MM.1S (cell line): ENCODE measurements at regions not wholly inside any gene's neighbourhood (a gene's known extent, or its start where the extent isn't known, plus 50 kb on each side); places are given as distances from the start of the nearest gene placed in this dataset.

ENCODE experiments used
- DNase-seq: peaks from one replicate; pipeline ENCODE4 v3.0.0-alpha.2; 2015
- H2AFZ ChIP-seq: fragments of 300-600 bp; sonication (generic); 2 replicates; pipeline ENCODE4 v1.6.0; 2016; ENCODE audit warnings: antibody characterized with exemption, low read length
- H3F3A ChIP-seq: fragments of 300-600 bp; sonication (generic); 2 replicates; pipeline ENCODE4 v1.6.1; 2016; ENCODE audit warnings: mild to moderate bottlenecking, antibody characterized with exemption, low read length, moderate library complexity, mixed read lengths; ENCODE audit not compliant: insufficient read depth
- H3K27ac ChIP-seq: fragments of 300-600 bp; sonication (generic); 2 replicates; pipeline ENCODE4 v1.5.1; 2016; ENCODE audit warnings: mild to moderate bottlenecking, low read length
- H3K27me3 ChIP-seq: fragments of 300-600 bp; sonication (generic); replicated peaks from 2 replicates; pipeline ENCODE4 v1.6.0; 2016; ENCODE audit warnings: low read length; ENCODE audit not compliant: insufficient read depth
- H3K36me3 ChIP-seq: fragments of 300-600 bp; sonication (generic); replicated peaks from 2 replicates; pipeline ENCODE4 v1.6.1; 2016; ENCODE audit warnings: mild to moderate bottlenecking, low read length, mixed read lengths; ENCODE audit not compliant: insufficient read depth
- H3K4me1 ChIP-seq: fragments of 300-600 bp; sonication (generic); 2 replicates; pipeline ENCODE4 v1.6.1; 2016; ENCODE audit warnings: low read length, mixed read lengths
- H3K4me2 ChIP-seq: fragments of 300-600 bp; sonication (generic); 2 replicates; pipeline ENCODE4 v1.6.0; 2016; ENCODE audit warnings: low read depth, low read length
- H3K4me3 ChIP-seq: fragments of 300-600 bp; sonication (generic); 2 replicates; pipeline ENCODE4 v1.5.1; 2016; ENCODE audit warnings: low read length, mixed read lengths
- H3K79me2 ChIP-seq: fragments of 300-600 bp; sonication (generic); 2 replicates; pipeline ENCODE4 v1.6.1; 2016; ENCODE audit warnings: mixed run types, low read length, mixed read lengths
- H3K9ac ChIP-seq: fragments of 300-600 bp; sonication (generic); 2 replicates; pipeline ENCODE4 v1.6.1; 2016; ENCODE audit warnings: low read length, mixed read lengths
- H3K9me2 ChIP-seq: fragments of 300-600 bp; sonication (generic); replicated peaks from 2 replicates; pipeline ENCODE4 v1.6.1; 2016; ENCODE audit warnings: mild to moderate bottlenecking, low read length, mixed read lengths; ENCODE audit not compliant: insufficient read depth
- H3K9me3 ChIP-seq: fragments of 300-600 bp; sonication (generic); replicated peaks from 2 replicates; pipeline ENCODE4 v1.6.1; 2016; ENCODE audit warnings: mild to moderate bottlenecking, low read length, mixed read lengths; ENCODE audit not compliant: insufficient read depth
- H4K20me1 ChIP-seq: fragments of 300-600 bp; sonication (generic); 2 replicates; pipeline ENCODE4 v1.6.1; 2016; ENCODE audit warnings: mild to moderate bottlenecking, low read length, moderate library complexity, mixed read lengths; ENCODE audit not compliant: insufficient read depth
- EZH2 ChIP-seq: fragments of 300-600 bp; sonication (generic); optimal IDR thresholded peaks from 2 replicates; pipeline ENCODE3; 2017; ENCODE audit warnings: low read depth, mild to moderate bottlenecking, antibody characterized with exemption, low read length, mixed read lengths
- EZH2phosphoT487 ChIP-seq: fragments of 300-600 bp; sonication (generic); IDR thresholded peaks from 2 replicates; pipeline ENCODE4 v1.6.1; 2018; ENCODE audit warnings: antibody characterized with exemption, low read length
- TF ChIP-seq, protein P1 (sequence below): fragments of 300-600 bp; sonication (generic); IDR thresholded peaks from 2 replicates; pipeline ENCODE4 v1.5.1; 2016; ENCODE audit warnings: antibody characterized with exemption, low read length, mixed read lengths

DNA sequence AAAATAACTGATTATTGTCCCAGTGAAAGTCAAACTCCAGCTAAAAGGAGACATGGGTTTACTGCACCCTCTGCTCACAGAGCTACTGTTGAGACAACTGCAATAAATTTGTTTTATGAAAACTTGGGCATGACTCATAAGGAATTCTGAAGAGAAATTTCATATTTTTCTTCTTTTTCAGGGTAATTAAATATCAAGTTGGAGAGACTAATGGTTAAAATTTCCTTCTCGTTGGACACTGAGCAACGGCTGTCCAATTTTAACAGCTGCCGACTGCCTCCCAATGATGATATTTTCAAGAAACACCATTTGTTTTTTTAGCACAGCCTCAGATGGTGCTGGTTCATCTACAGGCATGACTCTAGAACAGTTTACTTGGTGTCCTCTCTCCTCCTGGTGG is 259.2 kb upstream of the RGMB start:
- Histone ChIP-seq H3K9ac (no peak overlapping the region), H2AFZ (no peak overlapping the region), H3K27ac (no peak overlapping the region), H4K20me1 (no peaks in the 10 kb centered on the region), H3K36me3 (no peaks in the 10 kb centered on the region), H3K9me2 (no peaks in the 10 kb centered on the region), H3K4me1 (no peaks in the 10 kb centered on the region), H3K79me2 (no peaks in the 10 kb centered on the region), H3K27me3 (no peaks in the 10 kb centered on the region), H3K9me3 (no peaks in the 10 kb centered on the region), H3F3A (no peaks in the 10 kb centered on the region), H3K4me3 (no peak overlapping the region), H3K4me2 (no peak overlapping the region)
- TF ChIP-seq EZH2phosphoT487: no peak
- no peak for TF ChIP-seq EZH2
- TF ChIP-seq, protein P1, sequence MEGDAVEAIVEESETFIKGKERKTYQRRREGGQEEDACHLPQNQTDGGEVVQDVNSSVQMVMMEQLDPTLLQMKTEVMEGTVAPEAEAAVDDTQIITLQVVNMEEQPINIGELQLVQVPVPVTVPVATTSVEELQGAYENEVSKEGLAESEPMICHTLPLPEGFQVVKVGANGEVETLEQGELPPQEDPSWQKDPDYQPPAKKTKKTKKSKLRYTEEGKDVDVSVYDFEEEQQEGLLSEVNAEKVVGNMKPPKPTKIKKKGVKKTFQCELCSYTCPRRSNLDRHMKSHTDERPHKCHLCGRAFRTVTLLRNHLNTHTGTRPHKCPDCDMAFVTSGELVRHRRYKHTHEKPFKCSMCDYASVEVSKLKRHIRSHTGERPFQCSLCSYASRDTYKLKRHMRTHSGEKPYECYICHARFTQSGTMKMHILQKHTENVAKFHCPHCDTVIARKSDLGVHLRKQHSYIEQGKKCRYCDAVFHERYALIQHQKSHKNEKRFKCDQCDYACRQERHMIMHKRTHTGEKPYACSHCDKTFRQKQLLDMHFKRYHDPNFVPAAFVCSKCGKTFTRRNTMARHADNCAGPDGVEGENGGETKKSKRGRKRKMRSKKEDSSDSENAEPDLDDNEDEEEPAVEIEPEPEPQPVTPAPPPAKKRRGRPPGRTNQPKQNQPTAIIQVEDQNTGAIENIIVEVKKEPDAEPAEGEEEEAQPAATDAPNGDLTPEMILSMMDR: no peak
- DNase-seq: no peak

DNA sequence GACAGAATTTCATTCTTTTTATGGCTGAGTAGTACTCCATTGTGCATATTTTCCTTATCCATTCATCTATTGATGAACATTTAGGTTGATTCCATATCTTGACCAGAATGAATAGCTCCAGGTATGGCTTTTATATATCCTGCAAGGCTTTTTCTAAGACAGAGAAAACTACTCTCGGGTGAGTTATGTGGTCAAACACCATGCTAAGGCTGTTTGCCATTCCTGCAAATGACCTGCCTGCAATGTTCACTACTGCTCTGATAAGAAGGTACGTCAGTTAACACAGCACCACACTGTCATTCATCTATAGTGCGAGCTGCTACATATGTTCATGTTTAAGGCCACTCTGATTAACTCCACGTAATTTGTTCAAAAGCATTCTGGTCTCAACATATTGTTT is 256.8 kb upstream of the RGMB start:
- Histone ChIP-seq H4K20me1 (no peaks in the 10 kb centered on the region), H3K9me3 (no peaks in the 10 kb centered on the region), H3K4me3 (no peak overlapping the region), H3K4me2 (no peak overlapping the region), H3K36me3 (no peaks in the 10 kb centered on the region), H3K9me2 (no peaks in the 10 kb centered on the region), H3K79me2 (no peaks in the 10 kb centered on the region), H3F3A (no peaks in the 10 kb centered on the region), H3K4me1 (no peaks in the 10 kb centered on the region), H2AFZ (no peak overlapping the region), H3K27me3 (no peaks in the 10 kb centered on the region), H3K27ac (no peak overlapping the region), H3K9ac (no peak overlapping the region)
- TF ChIP-seq, protein P1: no peak
- TF ChIP-seq EZH2 (no peak), EZH2phosphoT487 (no peak)
- DNase-seq: no peak

DNA sequence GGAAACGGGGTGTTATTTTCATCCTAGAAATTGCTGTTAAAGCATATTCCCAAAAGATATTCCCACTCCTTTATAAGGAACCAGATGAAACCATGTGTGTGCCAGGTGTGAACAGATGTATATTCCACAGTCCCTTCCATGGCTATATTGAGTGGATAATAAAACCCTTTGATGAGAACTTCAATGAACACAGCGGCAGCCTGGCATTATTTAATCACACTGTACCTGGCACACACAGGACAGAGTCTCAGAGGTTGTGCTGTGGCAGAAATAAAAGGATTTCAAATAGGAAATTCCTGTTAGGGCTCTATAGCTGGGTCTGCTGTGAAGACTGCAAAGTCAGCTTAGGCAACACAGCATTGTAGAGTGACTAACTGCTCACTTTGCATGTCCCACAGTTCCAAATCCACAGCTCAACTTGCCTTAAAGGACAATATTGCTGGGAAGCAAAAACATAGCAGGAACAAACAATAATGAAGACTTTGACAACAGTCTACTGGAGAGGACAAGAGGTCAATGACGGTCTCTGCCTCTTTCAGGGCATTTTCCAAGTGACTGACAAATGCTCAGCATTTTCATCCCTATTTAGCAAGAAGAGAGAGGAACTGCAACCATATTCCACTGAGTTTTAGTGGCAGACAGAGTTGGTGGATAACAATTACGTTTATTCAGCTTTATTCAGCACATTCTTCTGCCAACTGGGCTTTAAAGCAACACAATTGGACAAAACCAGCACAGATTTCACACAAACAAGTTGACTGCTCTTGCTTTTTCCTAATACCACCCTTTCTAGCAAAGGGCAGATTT is 255.7 kb upstream of the RGMB start:
- no peak overlapping the region for H3K4me3 ChIP-seq
- no peak overlapping the region for H3K9ac ChIP-seq
- no peaks in the 10 kb centered on the region for H3K4me1 ChIP-seq
- H2AFZ ChIP-seq: no peak overlapping the region
- no peaks in the 10 kb centered on the region for H3K27me3 ChIP-seq
- no peaks in the 10 kb centered on the region for H3K36me3 ChIP-seq
- H3K4me2 ChIP-seq: no peak overlapping the region
- no peaks in the 10 kb centered on the region for H4K20me1 ChIP-seq
- no peak for DNase-seq
- no peaks in the 10 kb centered on the region for H3K79me2 ChIP-seq
- no peak overlapping the region for H3K27ac ChIP-seq
- TF ChIP-seq, protein P1: no peak
- no peak for TF ChIP-seq EZH2phosphoT487
- no peak for TF ChIP-seq EZH2
- H3F3A ChIP-seq: no peaks in the 10 kb centered on the region
- H3K9me3 ChIP-seq: no peaks in the 10 kb centered on the region
- H3K9me2 ChIP-seq: no peaks in the 10 kb centered on the region
